ENCODE measurements at regions not wholly inside any gene's neighbourhood (a gene's known extent, or its start where the extent isn't known, plus 50 kb on each side); places are given as distances from the start of the nearest gene placed in this dataset.

- TF ChIP-seq UBTF (IDR thresholded peaks at IDR 0.05; ENCODE audit: borderline replicate concordance in 1 of 2, low read depth in 2 of 2, low read length in 2 of 2) (0 out of 4 replicates have a peak, but pooled peaks of 1 of the 2 experiments have one; percentile 45), GTF2A2 (tag; IDR thresholded peaks at IDR 0.05) (peak; percentile 96), CXXC5 (CRISPR knock-in tag; IDR thresholded peaks at IDR 0.05) (peak; percentile 82), ZNF586 (CRISPR knock-in tag; conservative IDR thresholded peaks at IDR 0.05) (peak; percentile 93), RBFOX2 (IDR thresholded peaks at IDR 0.05; ENCODE audit: low read depth, low read length) (peak; percentile 84), THAP7 (CRISPR knock-in tag; IDR thresholded peaks at IDR 0.05) (peak; percentile 22; the same call in 1 of the 2 replicates), ZNF445 (CRISPR knock-in tag; IDR thresholded peaks at IDR 0.05; ENCODE audit: low read depth) (peak; percentile 94), ARID3A (IDR thresholded peaks at IDR 0.05; ENCODE audit: borderline replicate concordance, low read depth, low read length) (0 out of 2 replicates have a peak, but pooled peaks have one; percentile 14), ZBTB12 (CRISPR knock-in tag; IDR thresholded peaks at IDR 0.05) (peak; percentile 43; the same call in 1 of the 2 replicates), EGR1 (conservative IDR thresholded peaks at IDR 0.05) (peak; percentile 17; the same call in 1 of the 2 replicates), HNRNPLL (IDR thresholded peaks at IDR 0.05; ENCODE audit: low read depth, low read length, poor library complexity, severe bottlenecking) (peak; percentile 57), HOXB6 (CRISPR knock-in tag; IDR thresholded peaks at IDR 0.05; ENCODE audit: borderline replicate concordance) (peak; percentile 69; the same call in 1 of the 2 replicates), RAD21 (CRISPR knock-in tag; conservative IDR thresholded peaks at IDR 0.05 in 1 of 2, IDR thresholded peaks at IDR 0.05 in 1 of 2) (peak in 1 of 2 experiments; percentile 14; a peak in 1 of 4 replicates), ZNF146 (CRISPR knock-in tag; IDR thresholded peaks at IDR 0.05; ENCODE audit: unreplicated experiment) (peak; percentile 25), ZNF41 (CRISPR knock-in tag; conservative IDR thresholded peaks at IDR 0.05) (0 out of 2 replicates have a peak, but pooled peaks have one; percentile 55), HNRNPL (IDR thresholded peaks at IDR 0.05; ENCODE audit: low read depth, low read length) (peak; percentile 88), ARNT (IDR thresholded peaks at IDR 0.05) (peak; percentile 44 to 76; a peak in 2 of 4 replicates)
- TF ChIP-seq, protein P1, sequence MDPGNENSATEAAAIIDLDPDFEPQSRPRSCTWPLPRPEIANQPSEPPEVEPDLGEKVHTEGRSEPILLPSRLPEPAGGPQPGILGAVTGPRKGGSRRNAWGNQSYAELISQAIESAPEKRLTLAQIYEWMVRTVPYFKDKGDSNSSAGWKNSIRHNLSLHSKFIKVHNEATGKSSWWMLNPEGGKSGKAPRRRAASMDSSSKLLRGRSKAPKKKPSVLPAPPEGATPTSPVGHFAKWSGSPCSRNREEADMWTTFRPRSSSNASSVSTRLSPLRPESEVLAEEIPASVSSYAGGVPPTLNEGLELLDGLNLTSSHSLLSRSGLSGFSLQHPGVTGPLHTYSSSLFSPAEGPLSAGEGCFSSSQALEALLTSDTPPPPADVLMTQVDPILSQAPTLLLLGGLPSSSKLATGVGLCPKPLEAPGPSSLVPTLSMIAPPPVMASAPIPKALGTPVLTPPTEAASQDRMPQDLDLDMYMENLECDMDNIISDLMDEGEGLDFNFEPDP (CRISPR knock-in tag; IDR thresholded peaks at IDR 0.05) = peak; percentile 54; the same call in 1 of the 2 replicates
Observed at GRCh38 chr1:148402152-148403084, 80.7 kb downstream of the PPIAL4G start (continued).

Data from K562 (cell line).